ENCODE measurements at regions not wholly inside any gene's neighbourhood (a gene's known extent, or its start where the extent isn't known, plus 50 kb on each side); places are given as distances from the start of the nearest gene placed in this dataset.
"Not testable (repeated sequence)": the region's sequence is repeated elsewhere in the genome, so short reads cannot be mapped to it uniquely, and the experiment has no call there.

- DNase-seq (ENCODE audit: low spot score), result no peak
Observed at GRCh38 chr6:119726086-119726485, 376.5 kb upstream of the MAN1A1 start.

GRCh38 chr6:119720160-119720559, 370.6 kb upstream of the MAN1A1 start:
- peak; percentile 14 for DNase-seq (ENCODE audit: low spot score)

- DNase-seq (ENCODE audit: low spot score), result no peak
Observed at GRCh38 chr6:119717942-119718341, 368.4 kb upstream of the MAN1A1 start.

- no peak for DNase-seq (ENCODE audit: low spot score)
Observed at GRCh38 chr6:119716668-119717270, 367.2 kb upstream of the MAN1A1 start.

GRCh38 chr6:119713903-119714302, 364.3 kb upstream of the MAN1A1 start:
- DNase-seq (ENCODE audit: low spot score), result no peak

GRCh38 chr6:119686644-119687043, 337.1 kb upstream of the MAN1A1 start:
- DNase-seq (ENCODE audit: low spot score), result no peak

- DNase-seq (ENCODE audit: low spot score), result no peak
Observed at GRCh38 chr6:119686240-119686639, 336.7 kb upstream of the MAN1A1 start.

- DNase-seq (ENCODE audit: low spot score), result no peak
Observed at GRCh38 chr6:119683671-119684070, 334.1 kb upstream of the MAN1A1 start.

- DNase-seq (ENCODE audit: low spot score), result no peak
Observed at GRCh38 chr6:119683031-119683430, 333.5 kb upstream of the MAN1A1 start.

- DNase-seq (ENCODE audit: low spot score), result no peak
Observed at GRCh38 chr6:119678961-119679360, 329.4 kb upstream of the MAN1A1 start.

GRCh38 chr6:119677384-119677783, 327.8 kb upstream of the MAN1A1 start:
- DNase-seq (ENCODE audit: low spot score), result peak; percentile 9

- no peak for DNase-seq (ENCODE audit: low spot score)
Observed at GRCh38 chr6:119676961-119677360, 327.4 kb upstream of the MAN1A1 start.

- no peak for DNase-seq (ENCODE audit: low spot score)
Observed at GRCh38 chr6:119676230-119676629, 326.7 kb upstream of the MAN1A1 start.

- no peak for DNase-seq (ENCODE audit: low spot score)
Observed at GRCh38 chr6:119673741-119674140, 324.2 kb upstream of the MAN1A1 start.

- no peak for DNase-seq (ENCODE audit: low spot score)
Observed at GRCh38 chr6:119672725-119673124, 323.2 kb upstream of the MAN1A1 start.

GRCh38 chr6:119671105-119671504, 321.5 kb upstream of the MAN1A1 start:
- DNase-seq (ENCODE audit: low spot score), result no peak

- no peak for DNase-seq (ENCODE audit: low spot score)
Observed at GRCh38 chr6:119669221-119669620, 319.7 kb upstream of the MAN1A1 start.

GRCh38 chr6:119665432-119665831, 315.9 kb upstream of the MAN1A1 start:
- not testable (repeated sequence) for DNase-seq (ENCODE audit: low spot score)

GRCh38 chr6:119661628-119662027, 312.1 kb upstream of the MAN1A1 start:
- DNase-seq (ENCODE audit: low spot score), result no peak

- DNase-seq (ENCODE audit: low spot score), result no peak
Observed at GRCh38 chr6:119661078-119661477, 311.5 kb upstream of the MAN1A1 start.

- no peak for DNase-seq (ENCODE audit: low spot score)
Observed at GRCh38 chr6:119658917-119659316, 309.4 kb upstream of the MAN1A1 start.

GRCh38 chr6:119655124-119655523, 305.6 kb upstream of the MAN1A1 start:
- DNase-seq (ENCODE audit: low spot score), result no peak

- no peak for DNase-seq (ENCODE audit: low spot score)
Observed at GRCh38 chr6:119653329-119653728, 303.8 kb upstream of the MAN1A1 start.

GRCh38 chr6:119649531-119649930, 300.0 kb upstream of the MAN1A1 start:
- DNase-seq (ENCODE audit: low spot score), result no peak

- DNase-seq (ENCODE audit: low spot score), result no peak
Observed at GRCh38 chr6:119647309-119647708, 297.7 kb upstream of the MAN1A1 start.
